ENCODE measurements at regions not wholly inside any gene's neighbourhood (a gene's known extent, or its start where the extent isn't known, plus 50 kb on each side); places are given as distances from the start of the nearest gene placed in this dataset.

- POLR2A ChIA-PET: no interaction called here
- TF ChIP-seq CTCF (IDR thresholded peaks at IDR 0.05; ENCODE audit: insufficient read depth, low read length, missing control alignments): no peak
- H3K4me3 ChIP-seq (ENCODE audit: low read depth, low read length): no peak overlapping the region
- no peak for DNase-seq (ENCODE audit: low read depth, low spot score)
- CTCF ChIA-PET: no interaction called here
Observed at GRCh38 chr14:66426451-66426850, 59.7 kb upstream of the CCDC196 start.

- POLR2A ChIA-PET: no interaction called here
- TF ChIP-seq CTCF (IDR thresholded peaks at IDR 0.05; ENCODE audit: insufficient read depth, low read length, missing control alignments): no peak
- no peak overlapping the region for H3K4me3 ChIP-seq (ENCODE audit: low read depth, low read length)
- CTCF ChIA-PET: no interaction called here
- DNase-seq (ENCODE audit: low read depth, low spot score): no peak
Observed at GRCh38 chr14:66432334-66432733, 53.8 kb upstream of the CCDC196 start.

GRCh38 chr14:66434464-66434863, 51.7 kb upstream of the CCDC196 start:
- no peak for TF ChIP-seq CTCF (IDR thresholded peaks at IDR 0.05; ENCODE audit: insufficient read depth, low read length, missing control alignments)
- no peak for DNase-seq (ENCODE audit: low read depth, low spot score)
- CTCF ChIA-PET: no interaction called here
- no peak overlapping the region for H3K4me3 ChIP-seq (ENCODE audit: low read depth, low read length)
- POLR2A ChIA-PET: no interaction called here

GRCh38 chr14:66435683-66436082, 50.5 kb upstream of the CCDC196 start:
- no peak overlapping the region for H3K4me3 ChIP-seq (ENCODE audit: low read depth, low read length)
- POLR2A ChIA-PET: no interaction called here
- CTCF ChIA-PET: no interaction called here
- no peak for DNase-seq (ENCODE audit: low read depth, low spot score)
- TF ChIP-seq CTCF (IDR thresholded peaks at IDR 0.05; ENCODE audit: insufficient read depth, low read length, missing control alignments): no peak

All from AG04449 (cell line).